Renal pelvis (tissue), 1 donor: ENCODE measurements at regions not wholly inside any gene's neighbourhood (a gene's known extent, or its start where the extent isn't known, plus 50 kb on each side); places are given as distances from the start of the nearest gene placed in this dataset.

Experiments used
- DNase-seq: peaks from one replicate; pipeline ENCODE4 v3.0.0-alpha.2; 2013

- no peak for DNase-seq
Observed at GRCh38 chr2:136404925-136405324, 287.0 kb upstream of the CXCR4 start.

- DNase-seq = no peak
Observed at GRCh38 chr2:136404176-136404575, 286.2 kb upstream of the CXCR4 start.

GRCh38 chr2:136402281-136402680 lies 284.3 kb upstream of the CXCR4 start:
- no peak for DNase-seq

GRCh38 chr2:136399667-136400289 lies 281.8 kb upstream of the CXCR4 start:
- no peak for DNase-seq

GRCh38 chr2:136395582-136395981 lies 277.6 kb upstream of the CXCR4 start:
- no peak for DNase-seq

GRCh38 chr2:136394136-136395060 lies 276.4 kb upstream of the CXCR4 start:
- no peak for DNase-seq

- DNase-seq = no peak
Observed at GRCh38 chr2:136393514-136393913, 275.6 kb upstream of the CXCR4 start.

GRCh38 chr2:136392897-136393505 lies 275.1 kb upstream of the CXCR4 start:
- no peak for DNase-seq

GRCh38 chr2:136389809-136390208 lies 271.9 kb upstream of the CXCR4 start:
- no peak for DNase-seq

GRCh38 chr2:136386046-136386445 lies 268.1 kb upstream of the CXCR4 start:
- DNase-seq = no peak

- peak; percentile 31 for DNase-seq
Observed at GRCh38 chr2:136384531-136385303, 266.8 kb upstream of the CXCR4 start.

GRCh38 chr2:136383167-136383566 lies 265.2 kb upstream of the CXCR4 start:
- no peak for DNase-seq

GRCh38 chr2:136381722-136382633 lies 264.0 kb upstream of the CXCR4 start:
- no peak for DNase-seq

- no peak for DNase-seq
Observed at GRCh38 chr2:136381245-136381644, 263.3 kb upstream of the CXCR4 start.

- DNase-seq = peak; percentile 59
Observed at GRCh38 chr2:136378712-136379595, 261.0 kb upstream of the CXCR4 start.

GRCh38 chr2:136377423-136378382 lies 259.8 kb upstream of the CXCR4 start:
- DNase-seq = no peak

GRCh38 chr2:136376798-136377211 lies 258.9 kb upstream of the CXCR4 start:
- DNase-seq = peak; percentile 53

- no peak for DNase-seq
Observed at GRCh38 chr2:136376211-136376610, 258.3 kb upstream of the CXCR4 start.
